ENCODE measurements at regions not wholly inside any gene's neighbourhood (a gene's known extent, or its start where the extent isn't known, plus 50 kb on each side); places are given as distances from the start of the nearest gene placed in this dataset.

GRCh38 chr9:10785255-10785654 lies 172.5 kb upstream of the PTPRD start:
- H3K36me3 ChIP-seq (ENCODE audit: low read depth), result no peaks in the 10 kb centered on the region
- H3K4me1 ChIP-seq (ENCODE audit: insufficient read depth, poor library complexity, severe bottlenecking), result no peaks in the 10 kb centered on the region
- H3K27ac ChIP-seq (ENCODE audit: poor library complexity, severe bottlenecking), result no peak overlapping the region
- no peaks in the 10 kb centered on the region for H3K9me3 ChIP-seq (ENCODE audit: severe bottlenecking)
- H3K27me3 ChIP-seq (ENCODE audit: insufficient read depth, poor library complexity, severe bottlenecking), result no peaks in the 10 kb centered on the region
- DNase-seq (ENCODE audit: low spot score) (no peak), ATAC-seq (ENCODE audit: low read depth) (no peak)
- no peak for TF ChIP-seq CTCF (IDR thresholded peaks at IDR 0.05; ENCODE audit: poor library complexity, severe bottlenecking)
- H3K4me3 ChIP-seq (ENCODE audit: severe bottlenecking), result no peak overlapping the region

GRCh38 chr9:10793306-10793705 lies 180.5 kb upstream of the PTPRD start:
- no peaks in the 10 kb centered on the region for H3K36me3 ChIP-seq (ENCODE audit: low read depth)

GRCh38 chr9:10804486-10804885 lies 191.7 kb upstream of the PTPRD start:
- Histone ChIP-seq H3K27me3 (ENCODE audit: insufficient read depth, poor library complexity, severe bottlenecking) (peaks cover 9% of the 10 kb centered on the region), H3K9me3 (ENCODE audit: severe bottlenecking) (no peaks in the 10 kb centered on the region), H3K27ac (ENCODE audit: poor library complexity, severe bottlenecking) (no peak overlapping the region), H3K4me1 (ENCODE audit: insufficient read depth, poor library complexity, severe bottlenecking) (no peaks in the 10 kb centered on the region), H3K4me3 (ENCODE audit: severe bottlenecking) (no peak overlapping the region), H3K36me3 (ENCODE audit: low read depth) (no peaks in the 10 kb centered on the region)
- DNase-seq (ENCODE audit: low spot score) (no peak), ATAC-seq (ENCODE audit: low read depth) (no peak)
- TF ChIP-seq CTCF (IDR thresholded peaks at IDR 0.05; ENCODE audit: poor library complexity, severe bottlenecking), result no peak

More at GRCh38 chr9:10793306-10793705, 180.5 kb upstream of the PTPRD start:
- no peak overlapping the region for H3K4me3 ChIP-seq (ENCODE audit: severe bottlenecking)
- ATAC-seq (ENCODE audit: low read depth) (no peak), DNase-seq (ENCODE audit: low spot score) (no peak)
- TF ChIP-seq CTCF (IDR thresholded peaks at IDR 0.05; ENCODE audit: poor library complexity, severe bottlenecking), result no peak
- H3K27me3 ChIP-seq (ENCODE audit: insufficient read depth, poor library complexity, severe bottlenecking), result no peaks in the 10 kb centered on the region
- H3K9me3 ChIP-seq (ENCODE audit: severe bottlenecking), result no peaks in the 10 kb centered on the region
- H3K27ac ChIP-seq (ENCODE audit: poor library complexity, severe bottlenecking), result no peak overlapping the region
- no peaks in the 10 kb centered on the region for H3K4me1 ChIP-seq (ENCODE audit: insufficient read depth, poor library complexity, severe bottlenecking)

GRCh38 chr9:10806868-10807267 lies 194.1 kb upstream of the PTPRD start:
- no peak for ATAC-seq (ENCODE audit: low read depth)
- H3K4me1 ChIP-seq (ENCODE audit: insufficient read depth, poor library complexity, severe bottlenecking), result no peaks in the 10 kb centered on the region
- H3K4me3 ChIP-seq (ENCODE audit: severe bottlenecking), result no peak overlapping the region
- H3K27ac ChIP-seq (ENCODE audit: poor library complexity, severe bottlenecking), result no peak overlapping the region
- DNase-seq (ENCODE audit: low spot score), result no peak
- peaks cover 9% of the 10 kb centered on the region for H3K27me3 ChIP-seq (ENCODE audit: insufficient read depth, poor library complexity, severe bottlenecking)
- H3K36me3 ChIP-seq (ENCODE audit: low read depth), result no peaks in the 10 kb centered on the region
- no peaks in the 10 kb centered on the region for H3K9me3 ChIP-seq (ENCODE audit: severe bottlenecking)
- no peak for TF ChIP-seq CTCF (IDR thresholded peaks at IDR 0.05; ENCODE audit: poor library complexity, severe bottlenecking)

- DNase-seq (ENCODE audit: low spot score) (no peak), ATAC-seq (ENCODE audit: low read depth) (no peak)
- Histone ChIP-seq H3K27me3 (ENCODE audit: insufficient read depth, poor library complexity, severe bottlenecking) (no peaks in the 10 kb centered on the region), H3K4me1 (ENCODE audit: insufficient read depth, poor library complexity, severe bottlenecking) (no peaks in the 10 kb centered on the region), H3K9me3 (ENCODE audit: severe bottlenecking) (no peaks in the 10 kb centered on the region), H3K36me3 (ENCODE audit: low read depth) (no peaks in the 10 kb centered on the region), H3K27ac (ENCODE audit: poor library complexity, severe bottlenecking) (no peak overlapping the region), H3K4me3 (ENCODE audit: severe bottlenecking) (no peak overlapping the region)
- no peak for TF ChIP-seq CTCF (IDR thresholded peaks at IDR 0.05; ENCODE audit: poor library complexity, severe bottlenecking)
Measured at GRCh38 chr9:10818206-10818605, 205.4 kb upstream of the PTPRD start.

Measured in RWPE2 (cell line).